Ramos (cell line): ENCODE measurements at regions not wholly inside any gene's neighbourhood (a gene's known extent, or its start where the extent isn't known, plus 50 kb on each side); places are given as distances from the start of the nearest gene placed in this dataset.
"Not testable (repeated sequence)": the region's sequence is repeated elsewhere in the genome, so short reads cannot be mapped to it uniquely, and the experiment has no call there.

Experiments
- in situ Hi-C: fragments of 300-500 bp; cut with MboI; formaldehyde crosslinking; loops from one replicate; pipeline ENCODE4 v1.14.3; 2022; ENCODE audit warnings: low sequenced_read_pairs; ENCODE audit not compliant: unreplicated experiment

GRCh38 chr7:119713606-119714005, 559.4 kb upstream of the KCND2 start:
- in situ Hi-C loops, result no loop called here

GRCh38 chr7:119720541-119720940, 552.4 kb upstream of the KCND2 start:
- in situ Hi-C loops, result no loop called here

- in situ Hi-C loops, result no loop called here
Observed at GRCh38 chr7:119724041-119724792, 548.8 kb upstream of the KCND2 start.

- in situ Hi-C loops, result no loop called here
Observed at GRCh38 chr7:119733127-119733879, 539.7 kb upstream of the KCND2 start.

GRCh38 chr7:119737390-119737789, 535.6 kb upstream of the KCND2 start:
- in situ Hi-C loops, result no loop called here

- in situ Hi-C loops, result not testable (repeated sequence)
Observed at GRCh38 chr7:119745280-119745679, 527.7 kb upstream of the KCND2 start.

GRCh38 chr7:119748251-119748860, 524.6 kb upstream of the KCND2 start:
- in situ Hi-C loops, result no loop called here

GRCh38 chr7:119748991-119749390, 524.0 kb upstream of the KCND2 start:
- in situ Hi-C loops, result no loop called here

- in situ Hi-C loops, result no loop called here
Observed at GRCh38 chr7:119756687-119757086, 516.3 kb upstream of the KCND2 start.

- in situ Hi-C loops, result no loop called here
Observed at GRCh38 chr7:119758254-119758653, 514.7 kb upstream of the KCND2 start.

- in situ Hi-C loops, result no loop called here
Observed at GRCh38 chr7:119761776-119762175, 511.2 kb upstream of the KCND2 start.

GRCh38 chr7:119782286-119782685, 490.7 kb upstream of the KCND2 start:
- in situ Hi-C loops, result no loop called here

- in situ Hi-C loops, result no loop called here
Observed at GRCh38 chr7:119783799-119784198, 489.2 kb upstream of the KCND2 start.

GRCh38 chr7:119802147-119802546, 470.8 kb upstream of the KCND2 start:
- in situ Hi-C loops, result no loop called here

- in situ Hi-C loops, result no loop called here
Observed at GRCh38 chr7:119825091-119825655, 447.8 kb upstream of the KCND2 start.

- in situ Hi-C loops, result no loop called here
Observed at GRCh38 chr7:119826547-119826946, 446.4 kb upstream of the KCND2 start.

GRCh38 chr7:119838444-119838843, 434.5 kb upstream of the KCND2 start:
- in situ Hi-C loops, result no loop called here

- in situ Hi-C loops, result no loop called here
Observed at GRCh38 chr7:119842337-119842736, 430.6 kb upstream of the KCND2 start.

GRCh38 chr7:119842786-119843185, 430.2 kb upstream of the KCND2 start:
- in situ Hi-C loops, result no loop called here

GRCh38 chr7:119861385-119861784, 411.6 kb upstream of the KCND2 start:
- in situ Hi-C loops, result no loop called here

- in situ Hi-C loops, result no loop called here
Observed at GRCh38 chr7:119868387-119868786, 404.6 kb upstream of the KCND2 start.
